ENCODE measurements at regions not wholly inside any gene's neighbourhood (a gene's known extent, or its start where the extent isn't known, plus 50 kb on each side); places are given as distances from the start of the nearest gene placed in this dataset.

DNA sequence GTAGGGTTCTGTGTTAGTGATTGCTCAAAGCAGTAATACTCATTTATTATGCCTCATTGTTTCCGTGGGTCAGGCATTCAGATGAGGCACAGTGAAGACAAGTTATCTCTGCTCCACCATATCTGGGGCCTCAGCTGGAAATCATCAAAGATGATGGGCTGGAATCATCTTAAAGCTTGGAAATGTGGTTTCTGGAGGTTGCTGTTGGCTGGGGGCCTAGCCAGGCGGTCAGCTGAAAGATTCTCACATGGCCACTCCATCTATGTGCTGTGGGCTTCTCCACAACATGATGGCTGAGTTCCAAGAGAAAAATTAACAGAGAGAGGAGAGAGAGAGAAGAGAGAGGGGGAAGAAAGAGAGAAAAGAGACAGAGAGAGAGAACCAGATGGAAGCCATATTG is 75.5 kb downstream of the OLFM4 start:
- TF ChIP-seq, protein P1, sequence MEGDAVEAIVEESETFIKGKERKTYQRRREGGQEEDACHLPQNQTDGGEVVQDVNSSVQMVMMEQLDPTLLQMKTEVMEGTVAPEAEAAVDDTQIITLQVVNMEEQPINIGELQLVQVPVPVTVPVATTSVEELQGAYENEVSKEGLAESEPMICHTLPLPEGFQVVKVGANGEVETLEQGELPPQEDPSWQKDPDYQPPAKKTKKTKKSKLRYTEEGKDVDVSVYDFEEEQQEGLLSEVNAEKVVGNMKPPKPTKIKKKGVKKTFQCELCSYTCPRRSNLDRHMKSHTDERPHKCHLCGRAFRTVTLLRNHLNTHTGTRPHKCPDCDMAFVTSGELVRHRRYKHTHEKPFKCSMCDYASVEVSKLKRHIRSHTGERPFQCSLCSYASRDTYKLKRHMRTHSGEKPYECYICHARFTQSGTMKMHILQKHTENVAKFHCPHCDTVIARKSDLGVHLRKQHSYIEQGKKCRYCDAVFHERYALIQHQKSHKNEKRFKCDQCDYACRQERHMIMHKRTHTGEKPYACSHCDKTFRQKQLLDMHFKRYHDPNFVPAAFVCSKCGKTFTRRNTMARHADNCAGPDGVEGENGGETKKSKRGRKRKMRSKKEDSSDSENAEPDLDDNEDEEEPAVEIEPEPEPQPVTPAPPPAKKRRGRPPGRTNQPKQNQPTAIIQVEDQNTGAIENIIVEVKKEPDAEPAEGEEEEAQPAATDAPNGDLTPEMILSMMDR (conservative IDR thresholded peaks at IDR 0.05): no peak
- Histone ChIP-seq H2BK12ac (ENCODE audit: insufficient read length, low read depth, low read length) (no peak overlapping the region), H4K5ac (ENCODE audit: insufficient read length, low read depth, low read length) (no peak overlapping the region), H2AFZ (ENCODE audit: low read length) (no peak overlapping the region), H4K8ac (replicated peaks; ENCODE audit: insufficient read length, low read depth, low read length) (no peak overlapping the region), H2BK5ac (ENCODE audit: insufficient read length, low read length) (no peak overlapping the region), H4K20me1 (ENCODE audit: control insufficient read depth, insufficient read depth, insufficient read length) (no peaks in the 10 kb centered on the region), H3K4me2 (ENCODE audit: insufficient read depth, insufficient read length, low read length) (no peak overlapping the region), H3T11ph (ENCODE audit: low read length) (no peak overlapping the region), H3K27me3 (ENCODE audit: insufficient read depth, low read length) (no peaks in the 10 kb centered on the region), H3K9ac (ENCODE audit: extremely low read depth, insufficient read length, low read length) (no peak overlapping the region), H3K18ac (ENCODE audit: insufficient read length, low read depth, low read length) (no peak overlapping the region), H2AK5ac (ENCODE audit: insufficient read length, low read length) (no peak overlapping the region), H3K79me2 (ENCODE audit: insufficient read depth, low read length) (no peaks in the 10 kb centered on the region), H3K4me1 (ENCODE audit: insufficient read depth, low read length) (no peaks in the 10 kb centered on the region), H3K79me1 (ENCODE audit: insufficient read depth, low read depth, low read length, poor library complexity, severe bottlenecking) (no peaks in the 10 kb centered on the region), H3K56ac (ENCODE audit: insufficient read length, low read depth, low read length) (no peak overlapping the region), H3K27ac (ENCODE audit: insufficient read length, low read depth, low read length) (no peak overlapping the region), H3K23me2 (ENCODE audit: insufficient read length, low read depth, low read length, poor library complexity, severe bottlenecking) (no peaks in the 10 kb centered on the region), H2BK15ac (ENCODE audit: low read depth, low read length) (no peak overlapping the region), H4K91ac (ENCODE audit: insufficient read length, low read depth, low read length) (no peak overlapping the region), H3K14ac (ENCODE audit: insufficient read depth, low read length) (no peak overlapping the region), H2BK120ac (ENCODE audit: low read depth, low read length, poor library complexity, severe bottlenecking) (no peak overlapping the region), H3K23ac (ENCODE audit: insufficient read length, low read depth, low read length) (no peak overlapping the region), H2BK20ac (ENCODE audit: low read depth, low read length, poor library complexity, severe bottlenecking) (no peak overlapping the region), H3K9me3 (ENCODE audit: control insufficient read depth, low read depth, low read length) (no peaks in the 10 kb centered on the region), H3K4ac (ENCODE audit: low read depth, low read length) (no peak overlapping the region)
- Mint-ChIP-seq H3K36me3 (ENCODE audit: insufficient read depth in 1 of 3, low read depth in 3 of 3) (no peaks in the 10 kb centered on the region), H3K4me3 (no peak overlapping the region), H3K9me3 (no peaks in the 10 kb centered on the region), H3K27me3 (ENCODE audit: low read depth) (peaks cover under 1% of the 10 kb centered on the region; the same call in 1 of the 2 replicates), H3K4me1 (no peaks in the 10 kb centered on the region), H3K27ac (no peak overlapping the region; a peak in 1 of 7 replicates)
- no peak for DNase-seq
- no CpG with 5 or more reads among the region's 2 CpGs for WGBS (ENCODE audit: extremely low coverage, insufficient read length, low lambda C conversion rate)

Data from H9 (cell line).